ENCODE measurements at regions not wholly inside any gene's neighbourhood (a gene's known extent, or its start where the extent isn't known, plus 50 kb on each side); places are given as distances from the start of the nearest gene placed in this dataset.
A peak's percentile ranks its signal among the peaks of the same experiment; 100 is the strongest.

GRCh38 chr10:91335147-91335546 is 75.0 kb upstream of the HECTD2 start:
- DNase-seq (ENCODE audit: low spot score), result no peak

- no peak for DNase-seq (ENCODE audit: low spot score)
Observed at GRCh38 chr10:91339729-91340128, 70.4 kb upstream of the HECTD2 start.

GRCh38 chr10:91340613-91341362 is 69.4 kb upstream of the HECTD2 start:
- DNase-seq (ENCODE audit: low spot score), result peak; percentile 72

- no peak for DNase-seq (ENCODE audit: low spot score)
Observed at GRCh38 chr10:91341686-91342085, 68.5 kb upstream of the HECTD2 start.

- DNase-seq (ENCODE audit: low spot score), result no peak
Observed at GRCh38 chr10:91343010-91343409, 67.1 kb upstream of the HECTD2 start.

GRCh38 chr10:91344117-91344856 is 65.9 kb upstream of the HECTD2 start:
- DNase-seq (ENCODE audit: low spot score), result no peak

GRCh38 chr10:91345716-91346115 is 64.4 kb upstream of the HECTD2 start:
- DNase-seq (ENCODE audit: low spot score), result no peak

GRCh38 chr10:91347529-91347928 is 62.6 kb upstream of the HECTD2 start:
- DNase-seq (ENCODE audit: low spot score), result no peak

GRCh38 chr10:91349381-91349780 is 60.8 kb upstream of the HECTD2 start:
- no peak for DNase-seq (ENCODE audit: low spot score)

- no peak for DNase-seq (ENCODE audit: low spot score)
Observed at GRCh38 chr10:91350651-91351081, 59.5 kb upstream of the HECTD2 start.

- DNase-seq (ENCODE audit: low spot score), result peak; percentile 40
Observed at GRCh38 chr10:91352760-91353159, 57.4 kb upstream of the HECTD2 start.

- no peak for DNase-seq (ENCODE audit: low spot score)
Observed at GRCh38 chr10:91354166-91355075, 55.7 kb upstream of the HECTD2 start.

- no peak for DNase-seq (ENCODE audit: low spot score)
Observed at GRCh38 chr10:91355998-91356397, 54.1 kb upstream of the HECTD2 start.

- DNase-seq (ENCODE audit: low spot score), result no peak
Observed at GRCh38 chr10:91357497-91357896, 52.6 kb upstream of the HECTD2 start.

Measured in COLO829 (cell line).